ENCODE measurements at regions not wholly inside any gene's neighbourhood (a gene's known extent, or its start where the extent isn't known, plus 50 kb on each side); places are given as distances from the start of the nearest gene placed in this dataset.

GRCh38 chr11:127618721-127619120, 618.2 kb upstream of the KIRREL3 start:
- TF ChIP-seq EP300 (IDR thresholded peaks at IDR 0.05) (no peak), CTCF (IDR thresholded peaks at IDR 0.05) (no peak), POLR2A (IDR thresholded peaks at IDR 0.05) (no peak)

Measured in suprapubic skin (tissue), 3 donors.